HEK293 (cell line): ENCODE measurements at regions not wholly inside any gene's neighbourhood (a gene's known extent, or its start where the extent isn't known, plus 50 kb on each side); places are given as distances from the start of the nearest gene placed in this dataset.

Experiments used
- FEZF1 ChIP-seq: fragments of 450-650 bp; formaldehyde crosslinking; IDR thresholded peaks from 2 replicates; pipeline ENCODE4 v1.5.1; 2016; ENCODE audit warnings: missing biosample characterization, missing genetic modification characterization
- GLIS1 ChIP-seq: fragments of 450-650 bp; formaldehyde crosslinking; IDR thresholded peaks from 2 replicates; pipeline ENCODE4 v1.5.1; 2016; ENCODE audit warnings: missing biosample characterization, missing genetic modification characterization
- KLF16 ChIP-seq: fragments of 450-650 bp; formaldehyde crosslinking; IDR thresholded peaks from 2 replicates; pipeline ENCODE4 v1.5.1; 2017; ENCODE audit warnings: missing biosample characterization, missing genetic modification characterization
- KLF7 ChIP-seq: fragments of 450-650 bp; formaldehyde crosslinking; IDR thresholded peaks from 2 replicates; pipeline ENCODE4 v1.5.1; 2016; ENCODE audit warnings: missing biosample characterization, missing genetic modification characterization, borderline replicate concordance
- OSR2 ChIP-seq: fragments of 450-650 bp; formaldehyde crosslinking; IDR thresholded peaks from 2 replicates; pipeline ENCODE4 v1.5.1; 2016; ENCODE audit warnings: missing biosample characterization, missing genetic modification characterization
- PRDM2 ChIP-seq: fragments of 450-650 bp; formaldehyde crosslinking; IDR thresholded peaks from 2 replicates; pipeline ENCODE4 v1.5.1; 2016; ENCODE audit warnings: missing biosample characterization, missing genetic modification characterization, borderline replicate concordance
- SCRT2 ChIP-seq: fragments of 450-650 bp; formaldehyde crosslinking; IDR thresholded peaks from 2 replicates; pipeline ENCODE4 v1.5.1; 2016; ENCODE audit warnings: missing biosample characterization, missing genetic modification characterization
- SP7 ChIP-seq: fragments of 450-650 bp; formaldehyde crosslinking; IDR thresholded peaks from 2 replicates; pipeline ENCODE4 v1.5.1; 2016; ENCODE audit warnings: missing biosample characterization, missing genetic modification characterization
- TRIM28 ChIP-seq: IDR thresholded peaks from 2 replicates; pipeline ENCODE4 v1.6.1; 2011; ENCODE audit warnings: low read length, control low read depth, borderline replicate concordance
- WT1 ChIP-seq: fragments of 450-650 bp; formaldehyde crosslinking; IDR thresholded peaks from 2 replicates; pipeline ENCODE4 v1.5.1; 2016; ENCODE audit warnings: missing biosample characterization, missing genetic modification characterization
- ZBTB21 ChIP-seq: fragments of 450-650 bp; formaldehyde crosslinking; IDR thresholded peaks from 2 replicates; pipeline ENCODE4 v1.5.1; 2017; ENCODE audit warnings: missing biosample characterization, missing genetic modification characterization
- ZBTB48 ChIP-seq: fragments of 450-650 bp; formaldehyde crosslinking; IDR thresholded peaks from 2 replicates; pipeline ENCODE4 v1.5.1; 2016; ENCODE audit warnings: missing biosample characterization, missing genetic modification characterization
- ZEB2 ChIP-seq: fragments of 450-650 bp; formaldehyde crosslinking; IDR thresholded peaks from 2 replicates; pipeline ENCODE4 v1.5.1; 2016; ENCODE audit warnings: missing biosample characterization, missing genetic modification characterization
- ZNF175 ChIP-seq: fragments of 450-650 bp; formaldehyde crosslinking; IDR thresholded peaks from 2 replicates; pipeline ENCODE4 v1.5.1; 2016; ENCODE audit warnings: missing biosample characterization, missing genetic modification characterization
- ZNF239 ChIP-seq: fragments of 450-650 bp; formaldehyde crosslinking; IDR thresholded peaks from 2 replicates; pipeline ENCODE4 v1.5.1; 2016; ENCODE audit warnings: missing biosample characterization, missing genetic modification characterization
- ZNF274 ChIP-seq, 2 experiments: fragments of 200-500 bp in 1 of 2; fragments of 450-650 bp in 1 of 2; sonication (Bioruptor generic) in 1 of 2; formaldehyde crosslinking in 1 of 2; IDR thresholded peaks; 2 replicates each; pipeline versions ENCODE4 v1.5.1 to v1.6.1; 2014 to 2016; ENCODE audit warnings: borderline replicate concordance in 1 of 2, inconsistent platforms in 1 of 2, low read length in 1 of 2, missing biosample characterization in 1 of 2, missing genetic modification characterization in 1 of 2
- ZNF292 ChIP-seq: fragments of 450-650 bp; formaldehyde crosslinking; IDR thresholded peaks from 2 replicates; pipeline ENCODE4 v1.5.1; 2016; ENCODE audit warnings: low read depth, missing biosample characterization, missing genetic modification characterization, borderline replicate concordance
- ZNF302 ChIP-seq: fragments of 450-650 bp; formaldehyde crosslinking; IDR thresholded peaks from 2 replicates; pipeline ENCODE4 v1.5.1; 2016; ENCODE audit warnings: missing biosample characterization, missing genetic modification characterization, low read depth
- ZNF335 ChIP-seq: fragments of 450-650 bp; formaldehyde crosslinking; conservative IDR thresholded peaks from 2 replicates; pipeline ENCODE4 v1.5.1; 2016; ENCODE audit warnings: missing biosample characterization, missing genetic modification characterization
- ZNF391 ChIP-seq: fragments of 450-650 bp; formaldehyde crosslinking; IDR thresholded peaks from 2 replicates; pipeline ENCODE4 v1.5.1; 2016; ENCODE audit warnings: low read depth, missing biosample characterization, missing genetic modification characterization, borderline replicate concordance
- ZNF404 ChIP-seq: fragments of 450-650 bp; formaldehyde crosslinking; IDR thresholded peaks from 2 replicates; pipeline ENCODE4 v1.5.1; 2017; ENCODE audit warnings: missing biosample characterization, missing genetic modification characterization
- ZNF426 ChIP-seq: fragments of 450-650 bp; formaldehyde crosslinking; IDR thresholded peaks from 2 replicates; pipeline ENCODE4 v1.5.1; 2017; ENCODE audit warnings: missing biosample characterization, missing genetic modification characterization, mild to moderate bottlenecking, inconsistent platforms, moderate library complexity
- ZNF555 ChIP-seq: fragments of 450-650 bp; formaldehyde crosslinking; conservative IDR thresholded peaks from 2 replicates; pipeline ENCODE4 v1.5.1; 2017; ENCODE audit warnings: missing biosample characterization, mild to moderate bottlenecking, missing genetic modification characterization, inconsistent platforms
- ZNF596 ChIP-seq: fragments of 450-650 bp; IDR thresholded peaks from 2 replicates; pipeline ENCODE4 v1.5.0; 2018; ENCODE audit warnings: missing biosample characterization, mild to moderate bottlenecking, missing genetic modification characterization, moderate library complexity
- ZNF610 ChIP-seq: fragments of 450-650 bp; formaldehyde crosslinking; IDR thresholded peaks from 2 replicates; pipeline ENCODE4 v1.5.1; 2016; ENCODE audit warnings: missing biosample characterization, missing genetic modification characterization, borderline replicate concordance
- ZNF623 ChIP-seq: fragments of 450-650 bp; formaldehyde crosslinking; IDR thresholded peaks from 2 replicates; pipeline ENCODE4 v1.5.1; 2016; ENCODE audit warnings: missing biosample characterization, missing genetic modification characterization
- ZNF654 ChIP-seq: fragments of 450-650 bp; formaldehyde crosslinking; IDR thresholded peaks from 2 replicates; pipeline ENCODE4 v1.5.1; 2016; ENCODE audit warnings: low read depth, missing biosample characterization, missing genetic modification characterization
- ZNF658 ChIP-seq: fragments of 450-650 bp; formaldehyde crosslinking; IDR thresholded peaks from 2 replicates; pipeline ENCODE4; 2016; ENCODE audit warnings: missing biosample characterization, missing genetic modification characterization
- ZNF670 ChIP-seq: fragments of 450-650 bp; formaldehyde crosslinking; IDR thresholded peaks from 2 replicates; pipeline ENCODE4 v1.5.1; 2016; ENCODE audit warnings: missing biosample characterization, missing genetic modification characterization, low read depth
- ZNF768 ChIP-seq: fragments of 450-650 bp; formaldehyde crosslinking; IDR thresholded peaks from 2 replicates; pipeline ENCODE4 v1.5.1; 2018; ENCODE audit warnings: missing biosample characterization, mild to moderate bottlenecking, missing genetic modification characterization
- ZNF777 ChIP-seq: fragments of 450-650 bp; formaldehyde crosslinking; IDR thresholded peaks from 2 replicates; pipeline ENCODE4 v1.5.1; 2017; ENCODE audit warnings: missing biosample characterization, missing genetic modification characterization, borderline replicate concordance
- ZNF830 ChIP-seq: fragments of 450-650 bp; IDR thresholded peaks from 2 replicates; pipeline ENCODE4 v1.5.0; 2018; ENCODE audit warnings: missing biosample characterization, missing genetic modification characterization, low read depth, mild to moderate bottlenecking, moderate library complexity
- TF ChIP-seq, protein P1 (sequence below): fragments of 450-650 bp; formaldehyde crosslinking; IDR thresholded peaks from 2 replicates; pipeline ENCODE4 v1.5.0; 2017; ENCODE audit warnings: missing biosample characterization, missing genetic modification characterization, borderline replicate concordance

DNA sequence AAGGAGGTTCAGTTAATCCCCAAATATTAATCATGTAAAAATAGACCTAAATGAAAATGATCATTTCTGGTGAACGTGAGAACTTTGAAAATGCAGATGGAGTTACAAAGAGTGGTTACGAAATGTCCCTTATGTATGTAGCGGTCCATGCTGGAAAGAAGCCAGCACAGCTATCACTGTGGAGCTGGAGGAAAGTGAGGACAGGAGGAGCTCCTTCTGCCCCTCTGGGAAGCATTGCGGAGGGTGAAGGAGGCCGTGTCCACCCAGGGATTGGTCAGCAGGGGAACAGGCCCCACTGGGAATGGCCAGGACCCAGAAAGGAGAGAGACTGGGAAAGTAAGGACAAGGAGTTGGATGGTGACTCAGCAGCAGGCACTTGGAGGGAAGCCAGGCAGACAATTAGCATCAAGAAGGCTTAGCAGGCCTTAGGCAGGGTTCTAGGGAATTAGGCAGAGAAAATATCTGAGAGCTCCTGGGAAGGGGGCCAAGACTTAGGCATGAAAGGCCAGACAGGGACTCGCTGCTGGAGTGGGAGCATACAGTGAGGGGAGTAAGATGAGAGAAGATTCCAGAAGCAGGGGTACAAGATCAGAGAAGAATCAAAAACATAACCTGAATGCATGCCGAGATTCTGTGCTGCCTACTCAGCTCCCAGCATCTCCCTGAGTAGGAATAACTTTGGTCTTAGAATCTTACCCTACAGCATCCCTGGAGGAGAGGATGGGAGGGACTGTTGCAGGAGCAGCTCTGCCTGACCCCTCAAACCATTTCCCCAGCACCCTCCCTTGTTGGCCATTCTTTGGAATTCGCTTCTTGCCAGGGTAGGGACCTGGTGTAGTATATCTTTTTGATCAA is 171.0 kb upstream of the UMPS start (continued):
- TF ChIP-seq ZNF335 (peak; percentile 57), ZBTB21 (tag by site-specific recombination) (no peak), SP7 (tag by site-specific recombination) (peak; percentile 19; the same call in 1 of the 2 replicates), ZNF610 (tag by site-specific recombination) (no peak), PRDM2 (no peak), ZNF658 (tag by site-specific recombination) (no peak), ZNF292 (tag by site-specific recombination) (no peak), WT1 (tag by site-specific recombination) (peak; percentile 25; the same call in 1 of the 2 replicates), FEZF1 (tag by site-specific recombination) (peak; percentile 49; the same call in 1 of the 2 replicates), ZNF404 (tag by site-specific recombination) (no peak), ZNF555 (tag by site-specific recombination) (no peak), ZNF391 (tag by site-specific recombination) (no peak), KLF16 (0 out of 2 replicates have a peak, but pooled peaks have one; percentile 22), OSR2 (tag by site-specific recombination) (peak; percentile 53), ZNF426 (tag by site-specific recombination) (no peak), ZNF768 (tag by site-specific recombination) (no peak), ZNF777 (tag by site-specific recombination) (no peak), ZNF596 (tag by site-specific recombination) (no peak), ZNF830 (tag by site-specific recombination) (no peak), GLIS1 (tag by site-specific recombination) (peak; percentile 95), ZNF654 (no peak), KLF7 (tag by site-specific recombination) (no peak), SCRT2 (tag by site-specific recombination) (no peak), ZNF274 (IDR thresholded peaks at IDR 0.05; ENCODE audit: low read length) (no peak), ZNF274 (tag by site-specific recombination; IDR thresholded peaks at IDR 0.05; ENCODE audit: borderline replicate concordance) (no peak), ZEB2 (tag by site-specific recombination) (peak; percentile 67; the same call in 1 of the 2 replicates), ZNF302 (no peak), ZNF175 (no peak), ZNF623 (tag by site-specific recombination) (no peak), ZNF239 (no peak), ZBTB48 (tag by site-specific recombination) (peak; percentile 87), ZNF670 (tag by site-specific recombination) (no peak), TRIM28 (no peak)
- TF ChIP-seq, protein P1, sequence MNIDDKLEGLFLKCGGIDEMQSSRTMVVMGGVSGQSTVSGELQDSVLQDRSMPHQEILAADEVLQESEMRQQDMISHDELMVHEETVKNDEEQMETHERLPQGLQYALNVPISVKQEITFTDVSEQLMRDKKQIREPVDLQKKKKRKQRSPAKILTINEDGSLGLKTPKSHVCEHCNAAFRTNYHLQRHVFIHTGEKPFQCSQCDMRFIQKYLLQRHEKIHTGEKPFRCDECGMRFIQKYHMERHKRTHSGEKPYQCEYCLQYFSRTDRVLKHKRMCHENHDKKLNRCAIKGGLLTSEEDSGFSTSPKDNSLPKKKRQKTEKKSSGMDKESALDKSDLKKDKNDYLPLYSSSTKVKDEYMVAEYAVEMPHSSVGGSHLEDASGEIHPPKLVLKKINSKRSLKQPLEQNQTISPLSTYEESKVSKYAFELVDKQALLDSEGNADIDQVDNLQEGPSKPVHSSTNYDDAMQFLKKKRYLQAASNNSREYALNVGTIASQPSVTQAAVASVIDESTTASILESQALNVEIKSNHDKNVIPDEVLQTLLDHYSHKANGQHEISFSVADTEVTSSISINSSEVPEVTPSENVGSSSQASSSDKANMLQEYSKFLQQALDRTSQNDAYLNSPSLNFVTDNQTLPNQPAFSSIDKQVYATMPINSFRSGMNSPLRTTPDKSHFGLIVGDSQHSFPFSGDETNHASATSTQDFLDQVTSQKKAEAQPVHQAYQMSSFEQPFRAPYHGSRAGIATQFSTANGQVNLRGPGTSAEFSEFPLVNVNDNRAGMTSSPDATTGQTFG (tag by site-specific recombination), result no peak
